Testis (tissue), 2 donors: ENCODE measurements at regions not wholly inside any gene's neighbourhood (a gene's known extent, or its start where the extent isn't known, plus 50 kb on each side); places are given as distances from the start of the nearest gene placed in this dataset.

Experiments used
- CTCF ChIP-seq, 3 experiments: fragments of 450-650 bp in 2 of 3; fragments of 200-600 bp in 1 of 3; sonication (generic) in 1 of 3; IDR thresholded peaks; one replicate each; pipeline ENCODE4 v1.5.1; 2016 to 2019; ENCODE audit warnings: antibody characterized with exemption in 3 of 3, mild to moderate bottlenecking in 2 of 3, moderate library complexity in 1 of 3
- POLR2A ChIP-seq: fragments of 450-650 bp; IDR thresholded peaks from one replicate; pipeline ENCODE4 v1.6.1; 2017; ENCODE audit warnings: antibody characterized with exemption, mild to moderate bottlenecking, moderate library complexity

DNA sequence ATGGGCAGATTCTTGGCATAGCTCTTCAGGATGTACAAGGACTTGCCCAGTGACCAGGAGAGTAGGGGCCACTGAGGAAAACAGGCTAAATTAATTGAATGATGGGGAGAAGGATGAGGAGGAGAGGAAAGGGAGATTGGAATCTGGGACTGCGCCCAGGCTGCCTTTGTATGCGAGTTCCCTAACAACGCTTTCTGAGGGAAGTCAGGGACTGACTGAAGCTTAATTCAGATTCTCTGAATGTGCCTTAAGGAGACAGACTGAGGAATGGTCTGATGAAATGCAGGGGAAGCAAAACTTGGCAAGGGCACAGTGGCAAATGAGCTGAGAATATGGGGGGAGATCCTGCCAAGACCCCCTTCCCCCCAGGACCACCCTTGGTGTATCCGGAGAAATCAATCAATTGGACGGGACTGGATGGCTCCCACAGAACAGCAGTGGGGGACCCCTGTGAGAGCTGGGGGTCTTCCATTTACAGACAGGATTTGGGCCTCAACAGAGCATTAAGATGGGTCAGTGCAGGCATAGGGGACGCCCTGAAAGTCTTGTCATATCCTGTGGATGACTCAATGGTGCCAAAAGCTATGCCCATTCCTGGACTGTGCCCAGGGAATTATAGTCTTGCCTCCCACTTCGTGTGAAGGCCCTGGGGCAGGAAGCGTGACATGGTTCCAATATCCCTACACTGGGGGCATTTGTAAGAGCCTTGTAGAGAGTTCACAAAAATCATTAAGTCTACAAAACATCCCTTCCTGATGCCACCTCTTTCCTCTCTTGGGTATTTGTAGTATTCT, 215.5 kb upstream of the TNC start:
- TF ChIP-seq CTCF (IDR thresholded peaks at IDR 0.05) (no peak), POLR2A (no peak)
